ENCODE measurements at regions not wholly inside any gene's neighbourhood (a gene's known extent, or its start where the extent isn't known, plus 50 kb on each side); places are given as distances from the start of the nearest gene placed in this dataset.
A peak's percentile ranks its signal among the peaks of the same experiment; 100 is the strongest.
"Not testable (repeated sequence)": the region's sequence is repeated elsewhere in the genome, so short reads cannot be mapped to it uniquely, and the experiment has no call there.

GRCh38 chr1:19591482-19592091 is 52.5 kb upstream of the NBL1 start:
- no peak for DNase-seq

GRCh38 chr1:19585507-19585906 is 58.6 kb upstream of the NBL1 start:
- no peak for DNase-seq

GRCh38 chr1:19582318-19582717 is 61.8 kb upstream of the NBL1 start:
- peak in 1 of 2 experiments; percentile 20 for DNase-seq

GRCh38 chr1:19581381-19581780 is 62.7 kb upstream of the NBL1 start:
- no peak for DNase-seq

- no peak for DNase-seq
Measured at GRCh38 chr1:19577561-19577960, 66.5 kb upstream of the NBL1 start.

- no peak for DNase-seq
Measured at GRCh38 chr1:19577036-19577435, 67.1 kb upstream of the NBL1 start.

- DNase-seq: no peak
Measured at GRCh38 chr1:19569786-19570185, 74.3 kb upstream of the NBL1 start.

- no peak for DNase-seq
Measured at GRCh38 chr1:19567041-19567440, 77.1 kb upstream of the NBL1 start.

GRCh38 chr1:19564366-19564765 is 79.0 kb upstream of the CAPZB start:
- DNase-seq: no peak

- no peak for DNase-seq
Measured at GRCh38 chr1:19563324-19564097, 78.2 kb upstream of the CAPZB start.

GRCh38 chr1:19562847-19563246 is 77.5 kb upstream of the CAPZB start:
- DNase-seq: no peak

- DNase-seq: no peak
Measured at GRCh38 chr1:19560480-19560879, 75.1 kb upstream of the CAPZB start.

- no peak for DNase-seq
Measured at GRCh38 chr1:19559641-19560040, 74.3 kb upstream of the CAPZB start.

GRCh38 chr1:19557609-19558051 is 72.3 kb upstream of the CAPZB start:
- DNase-seq: no peak

GRCh38 chr1:19554090-19554489 is 68.8 kb upstream of the CAPZB start:
- DNase-seq: no peak

- DNase-seq: no peak
Measured at GRCh38 chr1:19552291-19553010, 67.1 kb upstream of the CAPZB start.

- not testable (repeated sequence) for DNase-seq
Measured at GRCh38 chr1:19551837-19552236, 66.5 kb upstream of the CAPZB start.

- DNase-seq: not testable (repeated sequence)
Measured at GRCh38 chr1:19550437-19550836, 65.1 kb upstream of the CAPZB start.

- DNase-seq: peak in 1 of 2 experiments; percentile 8
Measured at GRCh38 chr1:19547814-19548213, 62.5 kb upstream of the CAPZB start.

- no peak for DNase-seq
Measured at GRCh38 chr1:19536519-19536918, 51.2 kb upstream of the CAPZB start.

GRCh38 chr1:19535214-19535613 is 49.9 kb upstream of the CAPZB start:
- no peak for DNase-seq
